ENCODE measurements at regions not wholly inside any gene's neighbourhood (a gene's known extent, or its start where the extent isn't known, plus 50 kb on each side); places are given as distances from the start of the nearest gene placed in this dataset.

- no peak overlapping the region for H3K27ac ChIP-seq
These were observed 105.8 kb upstream of the SPATA31D4 start for GRCh38 chr9:81822301-81822865.

GRCh38 chr9:81822967-81823366 lies 105.3 kb upstream of the SPATA31D4 start:
- TF ChIP-seq ZFX (IDR thresholded peaks at IDR 0.05) (no peak), CTCF (conservative IDR thresholded peaks at IDR 0.05) (no peak)
- no peak overlapping the region for H3K27ac ChIP-seq

More at GRCh38 chr9:81822301-81822865, 105.8 kb upstream of the SPATA31D4 start:
- TF ChIP-seq ZFX (IDR thresholded peaks at IDR 0.05) = no peak
- no peak for TF ChIP-seq CTCF (conservative IDR thresholded peaks at IDR 0.05)

- no peak overlapping the region for H3K27ac ChIP-seq
- TF ChIP-seq ZFX (IDR thresholded peaks at IDR 0.05) (no peak), CTCF (conservative IDR thresholded peaks at IDR 0.05) (no peak)
These were observed 104.3 kb upstream of the SPATA31D4 start for GRCh38 chr9:81823672-81824554.

- no peak for TF ChIP-seq CTCF (conservative IDR thresholded peaks at IDR 0.05)
- TF ChIP-seq ZFX (IDR thresholded peaks at IDR 0.05) = no peak
- no peak overlapping the region for H3K27ac ChIP-seq
These were observed 103.2 kb upstream of the SPATA31D4 start for GRCh38 chr9:81824802-81825730.

GRCh38 chr9:81825846-81826516 lies 102.2 kb upstream of the SPATA31D4 start:
- no peak overlapping the region for H3K27ac ChIP-seq
- TF ChIP-seq CTCF (conservative IDR thresholded peaks at IDR 0.05) = no peak
- no peak for TF ChIP-seq ZFX (IDR thresholded peaks at IDR 0.05)

GRCh38 chr9:81826517-81826906 lies 101.7 kb upstream of the SPATA31D4 start:
- TF ChIP-seq ZFX (IDR thresholded peaks at IDR 0.05) (no peak), CTCF (conservative IDR thresholded peaks at IDR 0.05) (no peak)
- no peak overlapping the region for H3K27ac ChIP-seq
